K562 (cell line): ENCODE measurements at regions not wholly inside any gene's neighbourhood (a gene's known extent, or its start where the extent isn't known, plus 50 kb on each side); places are given as distances from the start of the nearest gene placed in this dataset.

Experiments used
- BCL6 ChIP-seq: fragments of 250-450 bp; sonication (Bioruptor Pico); IDR thresholded peaks from 2 replicates; pipeline ENCODE4 v1.4.0; 2020
- CBX3 ChIP-seq, 2 experiments: IDR thresholded peaks; 1 replicate in 1 of 2; 2 replicates in 1 of 2; pipeline ENCODE4 v1.6.1; 2012; ENCODE audit warnings: inconsistent platforms in 2 of 2, low read length in 2 of 2, borderline replicate concordance in 1 of 2, control low read depth in 1 of 2
- CREB3L1 ChIP-seq: fragments of 450-650 bp; IDR thresholded peaks from 2 replicates; pipeline ENCODE4 v1.6.1; 2014; ENCODE audit warnings: low read depth, mild to moderate bottlenecking, moderate library complexity, borderline replicate concordance
- CSDE1 ChIP-seq, 2 experiments: fragments of 450-650 bp; IDR thresholded peaks; 2 replicates each; pipeline ENCODE4 v1.6.1; 2016; ENCODE audit warnings: mild to moderate bottlenecking in 1 of 2
- FOXJ2 ChIP-seq: fragments of 200-800 bp; sonication (Bioruptor generic); IDR thresholded peaks from 2 replicates; pipeline ENCODE4 v1.6.1; 2016; ENCODE audit warnings: missing genetic modification characterization, missing compliant biosample characterization
- HDAC6 ChIP-seq: IDR thresholded peaks from 2 replicates; pipeline ENCODE4 v1.6.1; 2012; ENCODE audit warnings: low read depth, mild to moderate bottlenecking, control low read depth, inconsistent platforms, low read length, moderate library complexity
- JUNB ChIP-seq: fragments of 450-650 bp; formaldehyde crosslinking; conservative IDR thresholded peaks from 2 replicates; pipeline ENCODE4 v1.4.0; 2020; ENCODE audit warnings: mild to moderate bottlenecking
- MAX ChIP-seq: sonication (generic); formaldehyde crosslinking; IDR thresholded peaks from 2 replicates; pipeline ENCODE4 v1.9.0; 2022; ENCODE audit warnings: mild to moderate bottlenecking, missing genetic modification reagents
- MTA1 ChIP-seq: fragments of 450-650 bp; IDR thresholded peaks from 2 replicates; pipeline ENCODE4 v1.6.1; 2017; ENCODE audit warnings: borderline replicate concordance
- MTA2 ChIP-seq: fragments of 450-650 bp; IDR thresholded peaks from 2 replicates; pipeline ENCODE4 v1.6.1; 2016; ENCODE audit warnings: low read depth
- MXD1 ChIP-seq: fragments of 250-450 bp; sonication (Bioruptor Pico); IDR thresholded peaks from 2 replicates; pipeline ENCODE4 v1.8.0; 2021; ENCODE audit warnings: borderline replicate concordance, mild to moderate bottlenecking, moderate library complexity; ENCODE audit not compliant: poor library complexity, severe bottlenecking
- NONO ChIP-seq, 2 experiments: fragments of 200-400 bp in 1 of 2; fragments of 450-650 bp in 1 of 2; formaldehyde crosslinking in 1 of 2; IDR thresholded peaks; 2 replicates each; pipeline ENCODE4 v1.6.1; 2017; ENCODE audit warnings: low read depth in 2 of 2, mild to moderate bottlenecking in 2 of 2, moderate library complexity in 2 of 2, low read length in 1 of 2
- REST ChIP-seq, 2 experiments: fragments of 450-650 bp; formaldehyde crosslinking in 1 of 2; IDR thresholded peaks; 2 replicates each; pipeline versions ENCODE4 v1.4.0 to v1.6.1; 2014 to 2020; ENCODE audit warnings: mild to moderate bottlenecking in 2 of 2, borderline replicate concordance in 1 of 2, low read depth in 1 of 2
- RFX5 ChIP-seq: IDR thresholded peaks from 2 replicates; pipeline ENCODE4 v1.6.1; 2011; ENCODE audit warnings: low read depth, mild to moderate bottlenecking, improper control_type of control experiment, low read length
- SLC30A9 ChIP-seq: fragments of 250-450 bp; sonication (Bioruptor Pico); IDR thresholded peaks from 2 replicates; pipeline ENCODE4 v1.8.0; 2022; ENCODE audit warnings: mild to moderate bottlenecking, moderate library complexity
- ZNF146 ChIP-seq: IDR thresholded peaks from one replicate; pipeline ENCODE4 v1.6.1; 2018; ENCODE audit warnings: missing compliant biosample characterization; ENCODE audit not compliant: unreplicated experiment
- ZNF639 ChIP-seq, 2 experiments: fragments of 200-800 bp in 1 of 2; sonication (Bioruptor generic) in 1 of 2; sonication (generic) in 1 of 2; formaldehyde crosslinking in 1 of 2; IDR thresholded peaks in 1 of 2; conservative IDR thresholded peaks in 1 of 2; 2 replicates each; pipeline versions ENCODE4 v1.5.0 to v1.6.1; 2016 to 2020; ENCODE audit warnings: missing compliant biosample characterization in 1 of 2, missing genetic modification characterization in 1 of 2, missing genetic modification reagents in 1 of 2

GRCh38 chr5:73296772-73297171 is 123.8 kb downstream of the TMEM174 start (continued):
- no peak for TF ChIP-seq CREB3L1
- no peak for TF ChIP-seq BCL6 (CRISPR knock-in tag)
- TF ChIP-seq MAX (CRISPR knock-in tag): no peak
- TF ChIP-seq RFX5: no peak
- TF ChIP-seq MXD1 (CRISPR knock-in tag): no peak
- TF ChIP-seq MTA2: peak; percentile 66; the same call in 1 of the 2 replicates
- TF ChIP-seq HDAC6: no peak
- TF ChIP-seq ZNF146 (CRISPR knock-in tag): no peak
- TF ChIP-seq MTA1: no peak
- TF ChIP-seq REST (IDR thresholded peaks at IDR 0.05; ENCODE audit: borderline replicate concordance): peak; percentile 55; the same call in 1 of the 2 replicates
- no peak for TF ChIP-seq REST (CRISPR knock-in tag; IDR thresholded peaks at IDR 0.05; ENCODE audit: low read depth)
- no peak for TF ChIP-seq FOXJ2
- TF ChIP-seq CSDE1 (IDR thresholded peaks at IDR 0.05): no peak
- no peak for TF ChIP-seq SLC30A9 (CRISPR knock-in tag)
- no peak for TF ChIP-seq ZNF639 (CRISPR knock-in tag; conservative IDR thresholded peaks at IDR 0.05 in 1 of 2, IDR thresholded peaks at IDR 0.05 in 1 of 2)
- TF ChIP-seq JUNB (CRISPR knock-in tag): 0 out of 2 replicates have a peak, but pooled peaks have one; percentile 27
- no peak for TF ChIP-seq NONO (IDR thresholded peaks at IDR 0.05; ENCODE audit: low read depth in 2 of 2, low read length in 1 of 2)
- TF ChIP-seq CBX3 (IDR thresholded peaks at IDR 0.05; ENCODE audit: borderline replicate concordance in 1 of 2, low read length in 2 of 2): no peak; a peak in 1 of 3 replicates
